GM12878 (cell line): ENCODE measurements at regions not wholly inside any gene's neighbourhood (a gene's known extent, or its start where the extent isn't known, plus 50 kb on each side); places are given as distances from the start of the nearest gene placed in this dataset.

Experiments used
- ATAC-seq: fragments of 200-7000 bp; cut with Tn5 transposase; 3 replicates; pipeline ENCODE4 v1.9.1; 2020; ENCODE audit warnings: mild to moderate bottlenecking, moderate library complexity
- BruUV-seq: library from RNA; stranded (reverse); fragments of 400-500 nt; replicated peaks from 2 replicates; lab custom pipeline; 2021; lab: Mats Ljungman, UMichigan
- CTCF ChIA-PET: fragments of 300-600 bp; sonication (Branson Sonifier 250); formaldehyde crosslinking; extraction: SDS; loops from one replicate; lab custom pipeline; 2021; ENCODE audit warnings: inconsistent platforms; lab: Yijun Ruan, JAX
- POLR2A ChIA-PET: fragments of 350-600 bp; formaldehyde crosslinking; extraction: SDS; loops from one replicate; lab custom pipeline; 2021; ENCODE audit warnings: inconsistent platforms; lab: Charles Lee
- RAD21 ChIA-PET: fragments of 300-600 bp; sonication (Branson Sonifier 250); formaldehyde crosslinking; loops from one replicate; lab custom pipeline; 2023; ENCODE audit warnings: antibody characterized with exemption; ENCODE audit not compliant: unreplicated experiment; lab: Charles Lee
- SMC1A ChIA-PET: fragments of 300-600 bp; sonication (Branson Sonifier 250); formaldehyde crosslinking; loops from one replicate; lab custom pipeline; 2023; ENCODE audit not compliant: unreplicated experiment, uncharacterized antibody; lab: Charles Lee
- DNase-seq: peaks from one replicate; pipeline ENCODE4 v3.0.0-alpha.2; 2011; ENCODE audit warnings: low read depth, low spot score
- FAIRE-seq: peaks from 3 replicates; lab custom pipeline; 2011; peaks lifted over from hg19 to GRCh38; lab: Jason Lieb, UNC
- H2AFZ ChIP-seq: 2 replicates; pipeline ENCODE4 v1.6.0; 2011; ENCODE audit warnings: low read depth, low read length, control low read depth; ENCODE audit not compliant: control insufficient read depth
- H3K27ac ChIP-seq: 2 replicates; pipeline ENCODE4 v1.5.1; 2011; ENCODE audit warnings: control low read depth; ENCODE audit not compliant: control insufficient read depth, insufficient read depth
- H3K27me3 ChIP-seq, 2 experiments: replicated peaks in 1 of 2; 2 replicates each; pipeline versions ENCODE4 v1.6.0 to v1.6.1; 2011; ENCODE audit warnings: low read length in 1 of 2; ENCODE audit not compliant: control insufficient read depth in 2 of 2, insufficient read depth in 2 of 2
- H3K36me3 ChIP-seq, 2 experiments: 2 replicates each; pipeline ENCODE4 v1.5.1; 2011; ENCODE audit warnings: low read length in 1 of 2; ENCODE audit not compliant: control insufficient read depth in 2 of 2, insufficient read depth in 2 of 2
- H3K4me1 ChIP-seq: 2 replicates; pipeline ENCODE4 v1.6.1; 2011; ENCODE audit warnings: mild to moderate bottlenecking, low read length, moderate library complexity, mixed read lengths; ENCODE audit not compliant: control insufficient read depth, insufficient read depth
- H3K4me2 ChIP-seq: 2 replicates; pipeline ENCODE4 v1.6.0; 2011; ENCODE audit warnings: control low read depth; ENCODE audit not compliant: control insufficient read depth, insufficient read depth
- H3K4me3 ChIP-seq: fragments of 200-600 bp; sonication (generic); 2 replicates; pipeline ENCODE4 v1.5.1; 2016
- H3K79me2 ChIP-seq: 2 replicates; pipeline ENCODE4 v1.6.0; 2011; ENCODE audit warnings: low read length; ENCODE audit not compliant: control insufficient read depth, insufficient read depth
- H3K9ac ChIP-seq: 2 replicates; pipeline ENCODE4 v1.8.0; 2011; ENCODE audit warnings: low read length, control low read depth, mixed read lengths; ENCODE audit not compliant: control insufficient read depth, insufficient read depth
- H3K9me3 ChIP-seq: replicated peaks from 3 replicates; pipeline ENCODE4 v1.5.1; 2011; ENCODE audit warnings: mild to moderate bottlenecking, low read length; ENCODE audit not compliant: control insufficient read depth, insufficient read depth
- H4K20me1 ChIP-seq: 2 replicates; pipeline ENCODE4 v1.6.0; 2011; ENCODE audit not compliant: control insufficient read depth, insufficient read depth
- CREB1 ChIP-seq: IDR thresholded peaks from 2 replicates; pipeline ENCODE4 v1.6.1; 2012; ENCODE audit warnings: low read depth, mild to moderate bottlenecking, inconsistent platforms
- CREM ChIP-seq: IDR thresholded peaks from 2 replicates; pipeline ENCODE4 v1.6.1; 2014; ENCODE audit warnings: antibody characterized with exemption, low read depth
- EED ChIP-seq: sonication (generic); IDR thresholded peaks from 2 replicates; pipeline ENCODE4 v1.6.1; 2016; ENCODE audit warnings: antibody characterized with exemption, low read depth
- IRF4 ChIP-seq: IDR thresholded peaks from 2 replicates; pipeline ENCODE4 v1.6.1; 2011; ENCODE audit warnings: low read depth, low read length
- JUNB ChIP-seq: IDR thresholded peaks from 2 replicates; pipeline ENCODE4 v1.6.1; 2016; ENCODE audit warnings: antibody characterized with exemption, mild to moderate bottlenecking
- MEF2B ChIP-seq: fragments of 450-650 bp; IDR thresholded peaks from 2 replicates; pipeline ENCODE4 v1.6.1; 2018; ENCODE audit warnings: mild to moderate bottlenecking, moderate library complexity; ENCODE audit not compliant: partially characterized antibody, poor library complexity, severe bottlenecking
- POU2F2 ChIP-seq: IDR thresholded peaks from 3 replicates; pipeline ENCODE4 v1.6.1; 2011; ENCODE audit warnings: low read depth, mild to moderate bottlenecking, low read length, borderline replicate concordance
- RFX5 ChIP-seq: IDR thresholded peaks from 2 replicates; pipeline ENCODE4 v1.6.1; 2011; ENCODE audit warnings: low read depth, low read length, improper control_type of control experiment
- RUNX3 ChIP-seq: IDR thresholded peaks from 2 replicates; pipeline ENCODE4 v1.6.1; 2012; ENCODE audit warnings: low read length, inconsistent platforms
- SIX5 ChIP-seq: IDR thresholded peaks from 2 replicates; pipeline ENCODE4 v1.6.1; 2011; ENCODE audit warnings: mild to moderate bottlenecking, low read depth, low read length, moderate library complexity; ENCODE audit not compliant: severe bottlenecking
- TCF3 ChIP-seq: IDR thresholded peaks from 2 replicates; pipeline ENCODE4 v1.6.1; 2012; ENCODE audit warnings: low read depth, mild to moderate bottlenecking, low read length, borderline replicate concordance; ENCODE audit not compliant: insufficient read depth
- ZBED1 ChIP-seq: IDR thresholded peaks from 2 replicates; pipeline ENCODE4 v1.6.1; 2016; ENCODE audit warnings: borderline replicate concordance
- WGBS: methylation state at CpG from one replicate; pipeline ENCODE4 v1.1.6; 2016; ENCODE audit warnings: low lambda C conversion rate; ENCODE audit not compliant: insufficient replicate concordance, insufficient coverage; ENCODE audit errors: missing lambda C conversion rate; 5-methylcytosine and 5-hydroxymethylcytosine counted together
- in situ Hi-C: fragments of 300-500 bp; cut with MboI; formaldehyde crosslinking; loops from 9 replicates; pipeline ENCODE4 v1.14.3; 2018; ENCODE audit warnings: mixed read lengths
- intact Hi-C: fragments of 100-400 bp; cut with micrococcal nuclease; formaldehyde crosslinking; loops from one replicate; pipeline ENCODE4 v1.14.2; 2022; ENCODE audit not compliant: unreplicated experiment
- TF ChIP-seq, protein P1 (sequence below): fragments of 450-650 bp; IDR thresholded peaks from 2 replicates; pipeline ENCODE4 v1.6.1; 2018; ENCODE audit warnings: mild to moderate bottlenecking, low read depth, moderate library complexity; ENCODE audit not compliant: partially characterized antibody
- TF ChIP-seq, protein P2 (sequence below): IDR thresholded peaks from 2 replicates; pipeline ENCODE4 v1.6.1; 2012; ENCODE audit warnings: mild to moderate bottlenecking, low read depth, low read length
- TF ChIP-seq, protein P3 (sequence below), 3 experiments: IDR thresholded peaks in 2 of 3; conservative IDR thresholded peaks in 1 of 3; 2 replicates each; pipeline ENCODE4 v1.5.1; 2011; ENCODE audit warnings: low read depth in 3 of 3, low read length in 3 of 3, mild to moderate bottlenecking in 3 of 3, control low read depth in 2 of 3, moderate library complexity in 2 of 3, inconsistent platforms in 1 of 3, mixed read lengths in 1 of 3; ENCODE audit not compliant: control insufficient read depth in 2 of 3, insufficient read depth in 1 of 3; ENCODE audit errors: extremely low read depth in 1 of 3

DNA sequence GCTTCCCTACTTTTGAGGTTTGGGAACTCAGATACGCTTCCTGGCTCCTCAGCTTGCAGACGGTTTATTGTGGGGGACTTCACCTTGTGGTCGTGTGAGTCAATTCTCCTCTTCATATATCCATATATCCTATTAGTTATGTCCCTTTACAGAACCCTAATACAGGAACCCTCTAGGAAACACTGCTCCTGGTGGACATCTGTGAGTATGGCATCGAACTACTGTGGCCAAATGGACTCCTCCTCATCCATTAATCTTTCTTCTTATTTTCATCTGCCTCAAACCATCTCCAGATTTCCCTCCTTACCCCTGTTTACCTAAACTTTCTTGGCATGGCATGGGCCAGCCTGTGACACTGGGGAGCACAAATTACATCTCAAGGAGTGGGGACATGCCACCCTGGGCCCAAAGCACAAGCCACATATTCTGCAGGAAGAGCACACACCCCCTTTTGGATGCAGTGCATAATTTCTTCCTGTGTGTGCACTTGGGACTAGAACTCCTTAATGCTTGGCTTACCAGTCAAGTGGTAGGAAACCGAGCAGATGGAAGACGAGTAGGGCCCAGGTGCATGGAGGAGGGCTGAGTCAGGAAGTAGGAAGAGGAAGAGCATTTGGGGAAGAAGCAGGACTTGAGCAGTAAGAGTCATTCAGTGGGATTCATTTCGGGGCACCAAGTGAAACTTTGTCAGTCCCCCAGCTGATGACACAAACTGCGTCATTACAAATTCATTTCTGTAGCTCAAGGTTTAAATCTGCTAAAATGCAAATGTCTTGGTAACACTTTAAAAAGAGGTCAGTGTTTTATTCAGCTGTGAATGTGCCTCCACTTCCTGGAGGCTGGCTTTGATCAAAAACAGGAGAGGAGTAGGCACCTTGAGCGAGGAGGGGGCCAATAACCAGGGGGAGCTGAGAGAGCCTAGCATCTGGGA is 80.8 kb upstream of the PLXNA4 start:
- H3K9me3 ChIP-seq = peaks cover 3% of the 10 kb centered on the region; the same call in 1 of the 3 replicates
- ChIA-PET CTCF (no interaction called here), POLR2A (no interaction called here), SMC1A (no interaction called here), RAD21 (no interaction called here)
- no peak for DNase-seq
- no peak overlapping the region for H3K4me3 ChIP-seq
- in situ Hi-C loops = no loop called here
- H3K27me3 ChIP-seq = no peaks in the 10 kb centered on the region
- no TSS peak for BruUV-seq
- no peak overlapping the region; the same call in 1 of the 2 replicates for H2AFZ ChIP-seq
- no peak for FAIRE-seq
- intact Hi-C loops = no loop called here
- H3K4me2 ChIP-seq = no peak overlapping the region
- H3K9ac ChIP-seq = no peak overlapping the region
- WGBS = 21% methylated on average over 9 of the region's 9 CpGs
- H3K4me1 ChIP-seq = peaks cover 18% of the 10 kb centered on the region
- peak; percentile 68 for ATAC-seq
- no peaks in the 10 kb centered on the region for H3K79me2 ChIP-seq
- H4K20me1 ChIP-seq = no peaks in the 10 kb centered on the region
- no peak overlapping the region for H3K27ac ChIP-seq
- no peaks in the 10 kb centered on the region for H3K36me3 ChIP-seq
- TF ChIP-seq CREM (no peak), ZBED1 (no peak), POU2F2 (peak; percentile 70; the same call in 1 of the 3 replicates), TCF3 (0 out of 2 replicates have a peak, but pooled peaks have one; percentile 21), RUNX3 (peak; percentile 25; the same call in 1 of the 2 replicates), IRF4 (no peak), SIX5 (no peak), JUNB (peak; percentile 33; the same call in 1 of the 2 replicates), EED (peak; percentile 44; the same call in 1 of the 2 replicates), MEF2B (no peak), CREB1 (peak; percentile 35; the same call in 1 of the 2 replicates), RFX5 (no peak)
- TF ChIP-seq, protein P1, sequence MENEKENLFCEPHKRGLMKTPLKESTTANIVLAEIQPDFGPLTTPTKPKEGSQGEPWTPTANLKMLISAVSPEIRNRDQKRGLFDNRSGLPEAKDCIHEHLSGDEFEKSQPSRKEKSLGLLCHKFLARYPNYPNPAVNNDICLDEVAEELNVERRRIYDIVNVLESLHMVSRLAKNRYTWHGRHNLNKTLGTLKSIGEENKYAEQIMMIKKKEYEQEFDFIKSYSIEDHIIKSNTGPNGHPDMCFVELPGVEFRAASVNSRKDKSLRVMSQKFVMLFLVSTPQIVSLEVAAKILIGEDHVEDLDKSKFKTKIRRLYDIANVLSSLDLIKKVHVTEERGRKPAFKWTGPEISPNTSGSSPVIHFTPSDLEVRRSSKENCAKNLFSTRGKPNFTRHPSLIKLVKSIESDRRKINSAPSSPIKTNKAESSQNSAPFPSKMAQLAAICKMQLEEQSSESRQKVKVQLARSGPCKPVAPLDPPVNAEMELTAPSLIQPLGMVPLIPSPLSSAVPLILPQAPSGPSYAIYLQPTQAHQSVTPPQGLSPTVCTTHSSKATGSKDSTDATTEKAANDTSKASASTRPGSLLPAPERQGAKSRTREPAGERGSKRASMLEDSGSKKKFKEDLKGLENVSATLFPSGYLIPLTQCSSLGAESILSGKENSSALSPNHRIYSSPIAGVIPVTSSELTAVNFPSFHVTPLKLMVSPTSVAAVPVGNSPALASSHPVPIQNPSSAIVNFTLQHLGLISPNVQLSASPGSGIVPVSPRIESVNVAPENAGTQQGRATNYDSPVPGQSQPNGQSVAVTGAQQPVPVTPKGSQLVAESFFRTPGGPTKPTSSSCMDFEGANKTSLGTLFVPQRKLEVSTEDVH = no peak
- TF ChIP-seq, protein P2, sequence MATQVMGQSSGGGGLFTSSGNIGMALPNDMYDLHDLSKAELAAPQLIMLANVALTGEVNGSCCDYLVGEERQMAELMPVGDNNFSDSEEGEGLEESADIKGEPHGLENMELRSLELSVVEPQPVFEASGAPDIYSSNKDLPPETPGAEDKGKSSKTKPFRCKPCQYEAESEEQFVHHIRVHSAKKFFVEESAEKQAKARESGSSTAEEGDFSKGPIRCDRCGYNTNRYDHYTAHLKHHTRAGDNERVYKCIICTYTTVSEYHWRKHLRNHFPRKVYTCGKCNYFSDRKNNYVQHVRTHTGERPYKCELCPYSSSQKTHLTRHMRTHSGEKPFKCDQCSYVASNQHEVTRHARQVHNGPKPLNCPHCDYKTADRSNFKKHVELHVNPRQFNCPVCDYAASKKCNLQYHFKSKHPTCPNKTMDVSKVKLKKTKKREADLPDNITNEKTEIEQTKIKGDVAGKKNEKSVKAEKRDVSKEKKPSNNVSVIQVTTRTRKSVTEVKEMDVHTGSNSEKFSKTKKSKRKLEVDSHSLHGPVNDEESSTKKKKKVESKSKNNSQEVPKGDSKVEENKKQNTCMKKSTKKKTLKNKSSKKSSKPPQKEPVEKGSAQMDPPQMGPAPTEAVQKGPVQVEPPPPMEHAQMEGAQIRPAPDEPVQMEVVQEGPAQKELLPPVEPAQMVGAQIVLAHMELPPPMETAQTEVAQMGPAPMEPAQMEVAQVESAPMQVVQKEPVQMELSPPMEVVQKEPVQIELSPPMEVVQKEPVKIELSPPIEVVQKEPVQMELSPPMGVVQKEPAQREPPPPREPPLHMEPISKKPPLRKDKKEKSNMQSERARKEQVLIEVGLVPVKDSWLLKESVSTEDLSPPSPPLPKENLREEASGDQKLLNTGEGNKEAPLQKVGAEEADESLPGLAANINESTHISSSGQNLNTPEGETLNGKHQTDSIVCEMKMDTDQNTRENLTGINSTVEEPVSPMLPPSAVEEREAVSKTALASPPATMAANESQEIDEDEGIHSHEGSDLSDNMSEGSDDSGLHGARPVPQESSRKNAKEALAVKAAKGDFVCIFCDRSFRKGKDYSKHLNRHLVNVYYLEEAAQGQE = no peak
- TF ChIP-seq, protein P3, sequence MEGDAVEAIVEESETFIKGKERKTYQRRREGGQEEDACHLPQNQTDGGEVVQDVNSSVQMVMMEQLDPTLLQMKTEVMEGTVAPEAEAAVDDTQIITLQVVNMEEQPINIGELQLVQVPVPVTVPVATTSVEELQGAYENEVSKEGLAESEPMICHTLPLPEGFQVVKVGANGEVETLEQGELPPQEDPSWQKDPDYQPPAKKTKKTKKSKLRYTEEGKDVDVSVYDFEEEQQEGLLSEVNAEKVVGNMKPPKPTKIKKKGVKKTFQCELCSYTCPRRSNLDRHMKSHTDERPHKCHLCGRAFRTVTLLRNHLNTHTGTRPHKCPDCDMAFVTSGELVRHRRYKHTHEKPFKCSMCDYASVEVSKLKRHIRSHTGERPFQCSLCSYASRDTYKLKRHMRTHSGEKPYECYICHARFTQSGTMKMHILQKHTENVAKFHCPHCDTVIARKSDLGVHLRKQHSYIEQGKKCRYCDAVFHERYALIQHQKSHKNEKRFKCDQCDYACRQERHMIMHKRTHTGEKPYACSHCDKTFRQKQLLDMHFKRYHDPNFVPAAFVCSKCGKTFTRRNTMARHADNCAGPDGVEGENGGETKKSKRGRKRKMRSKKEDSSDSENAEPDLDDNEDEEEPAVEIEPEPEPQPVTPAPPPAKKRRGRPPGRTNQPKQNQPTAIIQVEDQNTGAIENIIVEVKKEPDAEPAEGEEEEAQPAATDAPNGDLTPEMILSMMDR (IDR thresholded peaks at IDR 0.05 in 2 of 3, conservative IDR thresholded peaks at IDR 0.05 in 1 of 3; ENCODE audit: control insufficient read depth in 2 of 3, extremely low read depth in 1 of 3, insufficient read depth in 1 of 3, low read depth in 3 of 3, low read length in 3 of 3) = peak; percentile 22 to 48 (median 41); a peak in 5 of 6 replicates
